Hematopoietic multipotent progenitor cell treated with erythropoietin and hydrocortisone succinate and interleukin-3 and kit ligand, for 6 days (in vitro differentiated cells): ENCODE measurements at regions not wholly inside any gene's neighbourhood (a gene's known extent, or its start where the extent isn't known, plus 50 kb on each side); places are given as distances from the start of the nearest gene placed in this dataset.

Experiments used
- DNase-seq: peaks from one replicate; pipeline ENCODE4 v3.0.0-alpha.2; 2015

- no peak for DNase-seq
These were observed 126.1 kb downstream of the FAT4 start for GRCh38 chr4:125440814-125441213.

GRCh38 chr4:125444166-125444565, 129.4 kb downstream of the FAT4 start:
- DNase-seq, result no peak

- no peak for DNase-seq
These were observed 130.8 kb downstream of the FAT4 start for GRCh38 chr4:125445525-125445924.

- no peak for DNase-seq
These were observed 133.0 kb downstream of the FAT4 start for GRCh38 chr4:125447551-125448290.

GRCh38 chr4:125456075-125456474, 141.3 kb downstream of the FAT4 start:
- DNase-seq, result no peak

- DNase-seq, result no peak
These were observed 144.8 kb downstream of the FAT4 start for GRCh38 chr4:125459531-125459930.

GRCh38 chr4:125461676-125462363, 147.1 kb downstream of the FAT4 start:
- no peak for DNase-seq

GRCh38 chr4:125464146-125464545, 149.4 kb downstream of the FAT4 start:
- DNase-seq, result no peak

GRCh38 chr4:125481334-125482045, 166.7 kb downstream of the FAT4 start:
- no peak for DNase-seq

- DNase-seq, result no peak
These were observed 168.1 kb downstream of the FAT4 start for GRCh38 chr4:125482822-125483221.

- no peak for DNase-seq
These were observed 168.5 kb downstream of the FAT4 start for GRCh38 chr4:125483278-125483677.

- DNase-seq, result no peak
These were observed 170.2 kb downstream of the FAT4 start for GRCh38 chr4:125484912-125485311.

- DNase-seq, result no peak
These were observed 171.6 kb downstream of the FAT4 start for GRCh38 chr4:125486351-125486750.

GRCh38 chr4:125489952-125490690, 175.4 kb downstream of the FAT4 start:
- no peak for DNase-seq

GRCh38 chr4:125492957-125493356, 178.2 kb downstream of the FAT4 start:
- DNase-seq, result no peak

- no peak for DNase-seq
These were observed 183.1 kb downstream of the FAT4 start for GRCh38 chr4:125497861-125498260.

GRCh38 chr4:125498981-125499380, 184.2 kb downstream of the FAT4 start:
- DNase-seq, result no peak

- no peak for DNase-seq
These were observed 186.3 kb downstream of the FAT4 start for GRCh38 chr4:125501090-125501489.

GRCh38 chr4:125501568-125501967, 186.8 kb downstream of the FAT4 start:
- no peak for DNase-seq

GRCh38 chr4:125505621-125506020, 190.9 kb downstream of the FAT4 start:
- no peak for DNase-seq

GRCh38 chr4:125507141-125507540, 192.4 kb downstream of the FAT4 start:
- no peak for DNase-seq

- no peak for DNase-seq
These were observed 197.0 kb downstream of the FAT4 start for GRCh38 chr4:125511715-125512114.

GRCh38 chr4:125515016-125515415, 200.3 kb downstream of the FAT4 start:
- no peak for DNase-seq
